Ishikawa (cell line): ENCODE measurements at regions not wholly inside any gene's neighbourhood (a gene's known extent, or its start where the extent isn't known, plus 50 kb on each side); places are given as distances from the start of the nearest gene placed in this dataset.

Experiments
- CEBPB ChIP-seq: IDR thresholded peaks from 2 replicates; pipeline ENCODE4 v1.6.1; 2012
- CREB1 ChIP-seq: IDR thresholded peaks from 2 replicates; pipeline ENCODE4 v1.6.1; 2012; ENCODE audit warnings: low read depth
- EGR1 ChIP-seq: IDR thresholded peaks from 2 replicates; pipeline ENCODE4 v1.6.1; 2012
- EP300 ChIP-seq: IDR thresholded peaks from 2 replicates; pipeline ENCODE4 v1.6.1; 2012; ENCODE audit warnings: borderline replicate concordance
- FOXM1 ChIP-seq: IDR thresholded peaks from 2 replicates; pipeline ENCODE4 v1.6.1; 2012; ENCODE audit warnings: low read depth, borderline replicate concordance
- MAX ChIP-seq: IDR thresholded peaks from 2 replicates; pipeline ENCODE4 v1.6.1; 2012
- NFIC ChIP-seq: IDR thresholded peaks from 2 replicates; pipeline ENCODE4 v1.6.1; 2012
- RAD21 ChIP-seq: IDR thresholded peaks from 2 replicates; pipeline ENCODE4 v1.6.1; 2012; ENCODE audit warnings: low read depth
- REST ChIP-seq: IDR thresholded peaks from 2 replicates; pipeline ENCODE4 v1.6.1; 2012; ENCODE audit warnings: low read depth, mild to moderate bottlenecking
- TAF1 ChIP-seq: IDR thresholded peaks from 2 replicates; pipeline ENCODE4 v1.6.1; 2012; ENCODE audit warnings: low read depth, mild to moderate bottlenecking
- TCF12 ChIP-seq: IDR thresholded peaks from 2 replicates; pipeline ENCODE4 v1.6.1; 2012; ENCODE audit warnings: low read depth
- TEAD4 ChIP-seq: IDR thresholded peaks from 2 replicates; pipeline ENCODE4 v1.6.1; 2012
- USF1 ChIP-seq: IDR thresholded peaks from 2 replicates; pipeline ENCODE4 v1.6.1; 2012
- YY1 ChIP-seq: IDR thresholded peaks from 2 replicates; pipeline ENCODE4 v1.6.1; 2012; ENCODE audit warnings: low read depth
- ZBTB7A ChIP-seq: IDR thresholded peaks from 2 replicates; pipeline ENCODE4 v1.6.1; 2012; ENCODE audit warnings: low read depth

GRCh38 chr7:119879835-119880234, 393.1 kb upstream of the KCND2 start:
- TF ChIP-seq YY1 = no peak
- TF ChIP-seq EP300 = no peak
- no peak for TF ChIP-seq EGR1
- no peak for TF ChIP-seq MAX
- TF ChIP-seq CREB1 = no peak
- TF ChIP-seq FOXM1 = no peak
- no peak for TF ChIP-seq CEBPB

GRCh38 chr7:119886007-119886406, 387.0 kb upstream of the KCND2 start:
- TF ChIP-seq EGR1 (no peak), RAD21 (no peak), TAF1 (no peak), MAX (no peak), TEAD4 (no peak)

- no peak for TF ChIP-seq REST
- TF ChIP-seq CEBPB = no peak
- TF ChIP-seq EP300 = no peak
- no peak for TF ChIP-seq YY1
- TF ChIP-seq CREB1 = no peak
Observed at GRCh38 chr7:119888251-119888650, 384.7 kb upstream of the KCND2 start.

- TF ChIP-seq YY1 (no peak), NFIC (no peak), MAX (no peak), TCF12 (no peak), CEBPB (no peak), TEAD4 (no peak)
Observed at GRCh38 chr7:119890631-119891030, 382.3 kb upstream of the KCND2 start.

- TF ChIP-seq MAX (no peak), ZBTB7A (no peak), TCF12 (no peak), CREB1 (no peak), FOXM1 (no peak), TEAD4 (no peak), YY1 (no peak), EGR1 (no peak)
Observed at GRCh38 chr7:119895320-119895719, 377.7 kb upstream of the KCND2 start.

GRCh38 chr7:119896386-119896785, 376.6 kb upstream of the KCND2 start:
- TF ChIP-seq RAD21 (no peak), TCF12 (no peak), USF1 (no peak), NFIC (no peak), TEAD4 (no peak), EGR1 (no peak), CREB1 (no peak), EP300 (no peak), FOXM1 (no peak), MAX (no peak)

- TF ChIP-seq REST = no peak
- TF ChIP-seq RAD21 = no peak
- TF ChIP-seq TCF12 = no peak
- no peak for TF ChIP-seq TAF1
- TF ChIP-seq NFIC = no peak
- TF ChIP-seq CREB1 = no peak
- TF ChIP-seq CEBPB = no peak
- no peak for TF ChIP-seq EGR1
- TF ChIP-seq TEAD4 = no peak
- TF ChIP-seq EP300 = no peak
- TF ChIP-seq ZBTB7A = no peak
Observed at GRCh38 chr7:119900996-119901672, 371.8 kb upstream of the KCND2 start.
